ENCODE measurements at regions not wholly inside any gene's neighbourhood (a gene's known extent, or its start where the extent isn't known, plus 50 kb on each side); places are given as distances from the start of the nearest gene placed in this dataset.

DNA sequence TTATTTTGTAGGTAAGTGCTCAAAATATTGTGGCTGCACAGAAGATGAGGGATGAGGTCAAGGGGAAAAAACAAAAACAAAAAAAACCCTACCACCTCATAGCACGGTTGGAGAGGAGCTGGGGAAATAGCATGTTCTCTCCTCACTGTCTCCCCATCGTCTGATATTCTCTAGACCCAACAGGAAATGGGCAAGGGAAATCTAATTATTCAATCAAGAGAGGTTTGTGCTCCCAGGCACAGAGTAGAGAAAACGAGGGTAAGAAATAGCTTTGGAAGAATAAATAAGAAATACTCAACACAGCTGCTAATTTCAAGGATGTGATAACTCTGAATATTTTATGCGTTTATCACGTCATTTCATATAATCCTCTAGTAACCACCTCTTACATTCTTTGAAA is 619.2 kb upstream of the GNPDA2 start:
- Histone ChIP-seq H3K79me2 (ENCODE audit: control insufficient read depth, insufficient read depth, low read length) (no peaks in the 10 kb centered on the region), H3K27ac (ENCODE audit: insufficient read depth, low read length) (no peak overlapping the region), H3K4me1 (ENCODE audit: control insufficient read depth, extremely low read depth, insufficient read depth, low read length) (no peaks in the 10 kb centered on the region)

DNA sequence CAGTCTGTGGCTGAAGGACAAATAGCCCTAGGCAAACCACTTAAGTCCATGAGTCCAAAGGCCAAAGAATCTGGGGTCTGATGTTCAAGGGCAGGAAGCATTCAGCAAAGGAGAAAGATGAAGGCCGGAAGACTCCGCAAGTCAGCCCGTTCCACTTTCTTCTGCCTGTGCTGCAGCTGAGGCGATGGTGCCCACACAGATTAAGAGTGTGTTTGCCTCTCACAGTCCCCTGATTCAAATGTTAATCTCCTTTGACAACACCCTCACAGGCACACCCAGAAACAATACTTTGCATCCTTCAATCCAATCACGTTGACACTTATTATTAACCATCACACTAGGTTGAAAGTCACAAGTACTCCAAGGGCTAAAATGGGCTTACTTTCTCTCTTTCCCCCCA is 605.4 kb upstream of the GNPDA2 start:
- H3K79me2 ChIP-seq (ENCODE audit: control insufficient read depth, insufficient read depth, low read length): no peaks in the 10 kb centered on the region
- no peaks in the 10 kb centered on the region for H3K27me3 ChIP-seq (ENCODE audit: control insufficient read depth, insufficient read depth, low read length)
- no peaks in the 10 kb centered on the region for H3K36me3 ChIP-seq (ENCODE audit: control insufficient read depth, insufficient read depth, low read length)
- no peak overlapping the region for H3K9ac ChIP-seq (ENCODE audit: insufficient read depth, low read length)
- H3K4me1 ChIP-seq (ENCODE audit: control insufficient read depth, extremely low read depth, insufficient read depth, low read length): no peaks in the 10 kb centered on the region
- H4K20me1 ChIP-seq (ENCODE audit: control insufficient read depth, extremely low read depth, insufficient read depth, low read length): no peaks in the 10 kb centered on the region
- TF ChIP-seq EZH2 (IDR thresholded peaks at IDR 0.05; ENCODE audit: low read length, missing control alignments): no peak
- TF ChIP-seq, protein P1, sequence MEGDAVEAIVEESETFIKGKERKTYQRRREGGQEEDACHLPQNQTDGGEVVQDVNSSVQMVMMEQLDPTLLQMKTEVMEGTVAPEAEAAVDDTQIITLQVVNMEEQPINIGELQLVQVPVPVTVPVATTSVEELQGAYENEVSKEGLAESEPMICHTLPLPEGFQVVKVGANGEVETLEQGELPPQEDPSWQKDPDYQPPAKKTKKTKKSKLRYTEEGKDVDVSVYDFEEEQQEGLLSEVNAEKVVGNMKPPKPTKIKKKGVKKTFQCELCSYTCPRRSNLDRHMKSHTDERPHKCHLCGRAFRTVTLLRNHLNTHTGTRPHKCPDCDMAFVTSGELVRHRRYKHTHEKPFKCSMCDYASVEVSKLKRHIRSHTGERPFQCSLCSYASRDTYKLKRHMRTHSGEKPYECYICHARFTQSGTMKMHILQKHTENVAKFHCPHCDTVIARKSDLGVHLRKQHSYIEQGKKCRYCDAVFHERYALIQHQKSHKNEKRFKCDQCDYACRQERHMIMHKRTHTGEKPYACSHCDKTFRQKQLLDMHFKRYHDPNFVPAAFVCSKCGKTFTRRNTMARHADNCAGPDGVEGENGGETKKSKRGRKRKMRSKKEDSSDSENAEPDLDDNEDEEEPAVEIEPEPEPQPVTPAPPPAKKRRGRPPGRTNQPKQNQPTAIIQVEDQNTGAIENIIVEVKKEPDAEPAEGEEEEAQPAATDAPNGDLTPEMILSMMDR (conservative IDR thresholded peaks at IDR 0.05 in 1 of 2, IDR thresholded peaks at IDR 0.05 in 1 of 2; ENCODE audit: low read depth in 1 of 2, low read length in 2 of 2): no peak
- no peak overlapping the region for H3K4me2 ChIP-seq (ENCODE audit: extremely low read depth, insufficient read depth, low read length)
- H3K9me3 ChIP-seq (ENCODE audit: control insufficient read depth, insufficient read depth, low read depth, low read length): no peaks in the 10 kb centered on the region
- no peak overlapping the region for H2AFZ ChIP-seq (ENCODE audit: low read length)
- no peak for DNase-seq (ENCODE audit: low read depth in 2 of 2)
- no peak overlapping the region for H3K27ac ChIP-seq (ENCODE audit: insufficient read depth, low read length)
- H3K4me3 ChIP-seq (replicated peaks in 1 of 4; ENCODE audit: control extremely low read depth in 1 of 4, insufficient read depth in 1 of 4, low read depth in 3 of 4, low read length in 4 of 4): no peak overlapping the region

More for the DNA sequence above, 619.2 kb upstream of the GNPDA2 start:
- no peaks in the 10 kb centered on the region for H3K36me3 ChIP-seq (ENCODE audit: control insufficient read depth, insufficient read depth, low read length)
- no peak overlapping the region for H3K4me3 ChIP-seq (replicated peaks in 1 of 4; ENCODE audit: control extremely low read depth in 1 of 4, insufficient read depth in 1 of 4, low read depth in 3 of 4, low read length in 4 of 4)
- no peak for DNase-seq (ENCODE audit: low read depth in 2 of 2)
- H3K9me3 ChIP-seq (ENCODE audit: control insufficient read depth, insufficient read depth, low read depth, low read length): no peaks in the 10 kb centered on the region
- H4K20me1 ChIP-seq (ENCODE audit: control insufficient read depth, extremely low read depth, insufficient read depth, low read length): no peaks in the 10 kb centered on the region
- no peak overlapping the region for H2AFZ ChIP-seq (ENCODE audit: low read length)
- H3K4me2 ChIP-seq (ENCODE audit: extremely low read depth, insufficient read depth, low read length): no peak overlapping the region
- TF ChIP-seq, protein P1 (conservative IDR thresholded peaks at IDR 0.05 in 1 of 2, IDR thresholded peaks at IDR 0.05 in 1 of 2; ENCODE audit: low read depth in 1 of 2, low read length in 2 of 2): no peak
- no peak for TF ChIP-seq EZH2 (IDR thresholded peaks at IDR 0.05; ENCODE audit: low read length, missing control alignments)
- no peak overlapping the region for H3K9ac ChIP-seq (ENCODE audit: insufficient read depth, low read length)
- H3K27me3 ChIP-seq (ENCODE audit: control insufficient read depth, insufficient read depth, low read length): no peaks in the 10 kb centered on the region

DNA sequence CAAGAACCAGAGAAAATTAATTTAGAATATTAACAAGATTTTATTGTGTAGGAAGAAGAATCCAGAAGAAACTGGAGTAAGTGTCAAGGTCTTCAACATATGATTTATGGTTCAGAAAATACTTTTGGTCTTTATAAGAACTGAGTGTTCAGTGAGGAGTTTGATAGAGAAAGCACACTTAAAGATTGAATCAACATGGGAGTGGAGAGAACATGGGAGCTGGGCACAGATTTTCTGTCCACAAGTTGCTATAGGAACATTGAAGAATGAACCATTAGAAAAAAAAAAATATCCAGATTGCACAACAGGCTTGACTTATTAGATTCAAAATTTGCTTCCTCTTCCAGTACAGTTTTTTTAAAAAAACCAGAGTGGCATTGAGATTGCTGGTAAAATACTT is 601.2 kb upstream of the GNPDA2 start:
- Histone ChIP-seq H4K20me1 (ENCODE audit: control insufficient read depth, extremely low read depth, insufficient read depth, low read length) (no peaks in the 10 kb centered on the region), H3K27ac (ENCODE audit: insufficient read depth, low read length) (no peak overlapping the region), H3K9ac (ENCODE audit: insufficient read depth, low read length) (no peak overlapping the region), H2AFZ (ENCODE audit: low read length) (no peak overlapping the region), H3K27me3 (ENCODE audit: control insufficient read depth, insufficient read depth, low read length) (no peaks in the 10 kb centered on the region), H3K9me3 (ENCODE audit: control insufficient read depth, insufficient read depth, low read depth, low read length) (no peaks in the 10 kb centered on the region), H3K4me3 (replicated peaks in 1 of 4; ENCODE audit: control extremely low read depth in 1 of 4, insufficient read depth in 1 of 4, low read depth in 3 of 4, low read length in 4 of 4) (no peak overlapping the region), H3K36me3 (ENCODE audit: control insufficient read depth, insufficient read depth, low read length) (no peaks in the 10 kb centered on the region), H3K4me1 (ENCODE audit: control insufficient read depth, extremely low read depth, insufficient read depth, low read length) (no peaks in the 10 kb centered on the region), H3K4me2 (ENCODE audit: extremely low read depth, insufficient read depth, low read length) (no peak overlapping the region), H3K79me2 (ENCODE audit: control insufficient read depth, insufficient read depth, low read length) (no peaks in the 10 kb centered on the region)
- TF ChIP-seq, protein P1 (conservative IDR thresholded peaks at IDR 0.05 in 1 of 2, IDR thresholded peaks at IDR 0.05 in 1 of 2; ENCODE audit: low read depth in 1 of 2, low read length in 2 of 2): no peak
- TF ChIP-seq EZH2 (IDR thresholded peaks at IDR 0.05; ENCODE audit: low read length, missing control alignments): no peak
- DNase-seq (ENCODE audit: low read depth in 2 of 2): peak in 1 of 2 donors; percentile 30

Measured in fibroblast of lung (primary cell).